ENCODE measurements at regions not wholly inside any gene's neighbourhood (a gene's known extent, or its start where the extent isn't known, plus 50 kb on each side); places are given as distances from the start of the nearest gene placed in this dataset.

- H3K79me1 ChIP-seq (ENCODE audit: low read depth, low read length), result no peaks in the 10 kb centered on the region
- DNase-seq (ENCODE audit: low spot score), result no peak
- no peak overlapping the region for H2AFZ ChIP-seq (ENCODE audit: low read length)
- no peak overlapping the region for H3K4me2 ChIP-seq (ENCODE audit: insufficient read depth, low read length, poor library complexity, severe bottlenecking)
- H4K91ac ChIP-seq (ENCODE audit: low read depth, low read length, poor library complexity), result no peak overlapping the region
- H3K4me3 ChIP-seq (ENCODE audit: low read length in 2 of 2), result no peak overlapping the region
- H3K18ac ChIP-seq (ENCODE audit: low read length), result no peak overlapping the region
- H3K36me3 ChIP-seq (replicated peaks in 1 of 2; ENCODE audit: control insufficient read depth in 2 of 2, insufficient read depth in 2 of 2, low read length in 2 of 2), result no peaks in the 10 kb centered on the region
- H3K4ac ChIP-seq (ENCODE audit: low read length), result no peak overlapping the region
- H2BK15ac ChIP-seq (ENCODE audit: low read length), result no peak overlapping the region
- H3K9ac ChIP-seq (ENCODE audit: low read depth, low read length, poor library complexity), result no peak overlapping the region
- no peak overlapping the region for H2BK12ac ChIP-seq (ENCODE audit: low read length)
- no peak overlapping the region for H2AK5ac ChIP-seq (ENCODE audit: low read depth, low read length)
- no peaks in the 10 kb centered on the region for H3K4me1 ChIP-seq (ENCODE audit: control insufficient read depth in 2 of 2, insufficient read depth in 1 of 2, low read depth in 1 of 2, low read length in 2 of 2)
- H3K23ac ChIP-seq (ENCODE audit: low read depth, low read length, poor library complexity), result no peak overlapping the region
- no peaks in the 10 kb centered on the region for H3K27me3 ChIP-seq (ENCODE audit: control insufficient read depth in 3 of 3, insufficient read depth in 3 of 3, low read depth in 1 of 3, low read length in 3 of 3)
- H3K14ac ChIP-seq (ENCODE audit: low read length), result no peak overlapping the region
- peaks cover 0 to 5% of the 10 kb centered on the region in 2 donors for H3K9me3 ChIP-seq (replicated peaks in 1 of 2; ENCODE audit: control insufficient read depth in 2 of 2, insufficient read depth in 1 of 2, low read depth in 1 of 2, low read length in 2 of 2)
- no peak overlapping the region for H3K27ac ChIP-seq (replicated peaks; ENCODE audit: low read length)
- no peak overlapping the region for H2BK5ac ChIP-seq (ENCODE audit: low read length)
- H4K8ac ChIP-seq (ENCODE audit: low read depth, low read length), result no peak overlapping the region
- H2BK120ac ChIP-seq (ENCODE audit: low read depth, low read length), result no peak overlapping the region
Measured at GRCh38 chr2:118728984-118729383, 118.5 kb downstream of the EN1 start.

- H3K9me3 ChIP-seq (replicated peaks in 1 of 2; ENCODE audit: control insufficient read depth in 2 of 2, insufficient read depth in 1 of 2, low read depth in 1 of 2, low read length in 2 of 2), result peaks cover 0 to 5% of the 10 kb centered on the region in 2 donors
- H2AK5ac ChIP-seq (ENCODE audit: low read depth, low read length), result no peak overlapping the region
- H2AFZ ChIP-seq (ENCODE audit: low read length), result no peak overlapping the region
- H4K91ac ChIP-seq (ENCODE audit: low read depth, low read length, poor library complexity), result no peak overlapping the region
- no peak for DNase-seq (ENCODE audit: low spot score)
- H3K4ac ChIP-seq (ENCODE audit: low read length), result no peak overlapping the region
- H3K4me3 ChIP-seq (ENCODE audit: low read length in 2 of 2), result no peak overlapping the region
- H3K9ac ChIP-seq (ENCODE audit: low read depth, low read length, poor library complexity), result no peak overlapping the region
- H2BK5ac ChIP-seq (ENCODE audit: low read length), result no peak overlapping the region
- H2BK12ac ChIP-seq (ENCODE audit: low read length), result no peak overlapping the region
- H3K23ac ChIP-seq (ENCODE audit: low read depth, low read length, poor library complexity), result no peak overlapping the region
- no peak overlapping the region for H2BK120ac ChIP-seq (ENCODE audit: low read depth, low read length)
- no peaks in the 10 kb centered on the region for H3K36me3 ChIP-seq (replicated peaks in 1 of 2; ENCODE audit: control insufficient read depth in 2 of 2, insufficient read depth in 2 of 2, low read length in 2 of 2)
- H3K79me1 ChIP-seq (ENCODE audit: low read depth, low read length), result no peaks in the 10 kb centered on the region
- H3K27me3 ChIP-seq (ENCODE audit: control insufficient read depth in 3 of 3, insufficient read depth in 3 of 3, low read depth in 1 of 3, low read length in 3 of 3), result no peaks in the 10 kb centered on the region
- no peaks in the 10 kb centered on the region for H3K4me1 ChIP-seq (ENCODE audit: control insufficient read depth in 2 of 2, insufficient read depth in 1 of 2, low read depth in 1 of 2, low read length in 2 of 2)
- H3K14ac ChIP-seq (ENCODE audit: low read length), result no peak overlapping the region
- H3K4me2 ChIP-seq (ENCODE audit: insufficient read depth, low read length, poor library complexity, severe bottlenecking), result no peak overlapping the region
- no peak overlapping the region for H2BK15ac ChIP-seq (ENCODE audit: low read length)
- no peak overlapping the region for H4K8ac ChIP-seq (ENCODE audit: low read depth, low read length)
- H3K27ac ChIP-seq (replicated peaks; ENCODE audit: low read length), result no peak overlapping the region
- H3K18ac ChIP-seq (ENCODE audit: low read length), result no peak overlapping the region
Measured at GRCh38 chr2:118726821-118727220, 120.6 kb downstream of the EN1 start.

GRCh38 chr2:118723394-118723793, 124.1 kb downstream of the EN1 start:
- Histone ChIP-seq H3K27ac (replicated peaks; ENCODE audit: low read length) (no peak overlapping the region), H2BK15ac (ENCODE audit: low read length) (no peak overlapping the region), H3K4ac (ENCODE audit: low read length) (no peak overlapping the region), H3K79me1 (ENCODE audit: low read depth, low read length) (no peaks in the 10 kb centered on the region), H3K27me3 (ENCODE audit: control insufficient read depth in 3 of 3, insufficient read depth in 3 of 3, low read depth in 1 of 3, low read length in 3 of 3) (no peaks in the 10 kb centered on the region), H3K4me1 (ENCODE audit: control insufficient read depth in 2 of 2, insufficient read depth in 1 of 2, low read depth in 1 of 2, low read length in 2 of 2) (no peaks in the 10 kb centered on the region), H3K4me3 (ENCODE audit: low read length in 2 of 2) (no peak overlapping the region), H2AFZ (ENCODE audit: low read length) (no peak overlapping the region), H3K4me2 (ENCODE audit: insufficient read depth, low read length, poor library complexity, severe bottlenecking) (no peak overlapping the region), H2BK5ac (ENCODE audit: low read length) (no peak overlapping the region), H3K14ac (ENCODE audit: low read length) (no peak overlapping the region), H3K18ac (ENCODE audit: low read length) (no peak overlapping the region), H2BK120ac (ENCODE audit: low read depth, low read length) (no peak overlapping the region), H3K36me3 (replicated peaks in 1 of 2; ENCODE audit: control insufficient read depth in 2 of 2, insufficient read depth in 2 of 2, low read length in 2 of 2) (no peaks in the 10 kb centered on the region), H4K91ac (ENCODE audit: low read depth, low read length, poor library complexity) (no peak overlapping the region), H3K23ac (ENCODE audit: low read depth, low read length, poor library complexity) (no peak overlapping the region), H2BK12ac (ENCODE audit: low read length) (no peak overlapping the region), H3K9me3 (replicated peaks in 1 of 2; ENCODE audit: control insufficient read depth in 2 of 2, insufficient read depth in 1 of 2, low read depth in 1 of 2, low read length in 2 of 2) (peaks cover 0 to 5% of the 10 kb centered on the region in 2 donors), H3K9ac (ENCODE audit: low read depth, low read length, poor library complexity) (no peak overlapping the region), H2AK5ac (ENCODE audit: low read depth, low read length) (no peak overlapping the region), H4K8ac (ENCODE audit: low read depth, low read length) (no peak overlapping the region)
- no peak for DNase-seq (ENCODE audit: low spot score)
- WGBS, 2 donors (ENCODE audit: extremely low coverage in 2 of 2, insufficient read length in 2 of 2, insufficient replicate concordance in 1 of 2), result no CpG with 5 or more reads among the region's 4 CpGs

- Histone ChIP-seq H3K18ac (ENCODE audit: low read length) (no peak overlapping the region), H2BK15ac (ENCODE audit: low read length) (no peak overlapping the region), H2AK5ac (ENCODE audit: low read depth, low read length) (no peak overlapping the region), H3K4me2 (ENCODE audit: insufficient read depth, low read length, poor library complexity, severe bottlenecking) (no peak overlapping the region), H4K8ac (ENCODE audit: low read depth, low read length) (no peak overlapping the region), H3K4ac (ENCODE audit: low read length) (no peak overlapping the region), H3K4me3 (ENCODE audit: low read length in 2 of 2) (no peak overlapping the region), H2AFZ (ENCODE audit: low read length) (no peak overlapping the region), H3K4me1 (ENCODE audit: control insufficient read depth in 2 of 2, insufficient read depth in 1 of 2, low read depth in 1 of 2, low read length in 2 of 2) (no peaks in the 10 kb centered on the region), H3K27ac (replicated peaks; ENCODE audit: low read length) (no peak overlapping the region), H4K91ac (ENCODE audit: low read depth, low read length, poor library complexity) (no peak overlapping the region), H3K9ac (ENCODE audit: low read depth, low read length, poor library complexity) (no peak overlapping the region), H2BK120ac (ENCODE audit: low read depth, low read length) (no peak overlapping the region), H3K79me1 (ENCODE audit: low read depth, low read length) (no peaks in the 10 kb centered on the region), H3K23ac (ENCODE audit: low read depth, low read length, poor library complexity) (no peak overlapping the region), H3K27me3 (ENCODE audit: control insufficient read depth in 3 of 3, insufficient read depth in 3 of 3, low read depth in 1 of 3, low read length in 3 of 3) (no peaks in the 10 kb centered on the region), H2BK12ac (ENCODE audit: low read length) (no peak overlapping the region), H3K9me3 (replicated peaks in 1 of 2; ENCODE audit: control insufficient read depth in 2 of 2, insufficient read depth in 1 of 2, low read depth in 1 of 2, low read length in 2 of 2) (peaks cover 0 to 5% of the 10 kb centered on the region in 2 donors), H3K36me3 (replicated peaks in 1 of 2; ENCODE audit: control insufficient read depth in 2 of 2, insufficient read depth in 2 of 2, low read length in 2 of 2) (no peaks in the 10 kb centered on the region), H2BK5ac (ENCODE audit: low read length) (no peak overlapping the region), H3K14ac (ENCODE audit: low read length) (no peak overlapping the region)
- no peak for DNase-seq (ENCODE audit: low spot score)
- WGBS, 2 donors (ENCODE audit: extremely low coverage in 2 of 2, insufficient read length in 2 of 2, insufficient replicate concordance in 1 of 2), result no CpG with 5 or more reads among the region's 3 CpGs
Measured at GRCh38 chr2:118722976-118723375, 124.5 kb downstream of the EN1 start.
